GM12874 (cell line): ENCODE measurements at regions not wholly inside any gene's neighbourhood (a gene's known extent, or its start where the extent isn't known, plus 50 kb on each side); places are given as distances from the start of the nearest gene placed in this dataset.

ENCODE experiments used
- CTCF ChIP-seq: IDR thresholded peaks from 2 replicates; pipeline ENCODE4 v1.5.1; 2011; ENCODE audit warnings: low read depth, mild to moderate bottlenecking, control low read depth, low read length, moderate library complexity; ENCODE audit not compliant: insufficient read depth

- no peak for TF ChIP-seq CTCF
Measured at GRCh38 chr3:22315925-22316324, 564.9 kb upstream of the ZNF385D start.

- no peak for TF ChIP-seq CTCF
Measured at GRCh38 chr3:22318325-22318724, 567.3 kb upstream of the ZNF385D start.

GRCh38 chr3:22319446-22319845 lies 568.4 kb upstream of the ZNF385D start:
- TF ChIP-seq CTCF = no peak

GRCh38 chr3:22322861-22323260 lies 571.9 kb upstream of the ZNF385D start:
- no peak for TF ChIP-seq CTCF

GRCh38 chr3:22326305-22326704 lies 575.3 kb upstream of the ZNF385D start:
- no peak for TF ChIP-seq CTCF

GRCh38 chr3:22334996-22335395 lies 584.0 kb upstream of the ZNF385D start:
- TF ChIP-seq CTCF = no peak

GRCh38 chr3:22349215-22349851 lies 598.3 kb upstream of the ZNF385D start:
- TF ChIP-seq CTCF = no peak
